ENCODE measurements at regions not wholly inside any gene's neighbourhood (a gene's known extent, or its start where the extent isn't known, plus 50 kb on each side); places are given as distances from the start of the nearest gene placed in this dataset.

DNA sequence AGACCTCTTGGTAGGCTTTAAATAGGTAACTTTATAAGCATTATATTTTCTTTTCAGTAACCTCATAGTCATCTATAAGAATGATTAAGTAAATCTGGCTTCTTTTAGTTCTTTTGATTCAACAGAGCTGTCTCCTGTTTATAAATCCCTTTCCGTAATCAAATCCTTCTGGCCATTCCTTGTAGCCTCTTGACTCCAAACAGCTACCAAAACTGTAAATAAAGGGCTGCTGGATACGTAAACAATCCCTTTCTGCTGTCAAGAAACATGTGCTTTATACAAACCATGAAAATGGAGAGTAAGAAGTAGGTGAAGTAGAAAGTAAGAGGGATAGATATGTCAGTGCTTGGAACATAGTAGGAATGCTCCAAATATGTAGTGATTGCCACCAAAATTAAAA is 183.2 kb upstream of the CASK start (continued):
- TF ChIP-seq, protein P1, sequence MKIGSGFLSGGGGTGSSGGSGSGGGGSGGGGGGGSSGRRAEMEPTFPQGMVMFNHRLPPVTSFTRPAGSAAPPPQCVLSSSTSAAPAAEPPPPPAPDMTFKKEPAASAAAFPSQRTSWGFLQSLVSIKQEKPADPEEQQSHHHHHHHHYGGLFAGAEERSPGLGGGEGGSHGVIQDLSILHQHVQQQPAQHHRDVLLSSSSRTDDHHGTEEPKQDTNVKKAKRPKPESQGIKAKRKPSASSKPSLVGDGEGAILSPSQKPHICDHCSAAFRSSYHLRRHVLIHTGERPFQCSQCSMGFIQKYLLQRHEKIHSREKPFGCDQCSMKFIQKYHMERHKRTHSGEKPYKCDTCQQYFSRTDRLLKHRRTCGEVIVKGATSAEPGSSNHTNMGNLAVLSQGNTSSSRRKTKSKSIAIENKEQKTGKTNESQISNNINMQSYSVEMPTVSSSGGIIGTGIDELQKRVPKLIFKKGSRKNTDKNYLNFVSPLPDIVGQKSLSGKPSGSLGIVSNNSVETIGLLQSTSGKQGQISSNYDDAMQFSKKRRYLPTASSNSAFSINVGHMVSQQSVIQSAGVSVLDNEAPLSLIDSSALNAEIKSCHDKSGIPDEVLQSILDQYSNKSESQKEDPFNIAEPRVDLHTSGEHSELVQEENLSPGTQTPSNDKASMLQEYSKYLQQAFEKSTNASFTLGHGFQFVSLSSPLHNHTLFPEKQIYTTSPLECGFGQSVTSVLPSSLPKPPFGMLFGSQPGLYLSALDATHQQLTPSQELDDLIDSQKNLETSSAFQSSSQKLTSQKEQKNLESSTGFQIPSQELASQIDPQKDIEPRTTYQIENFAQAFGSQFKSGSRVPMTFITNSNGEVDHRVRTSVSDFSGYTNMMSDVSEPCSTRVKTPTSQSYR (CRISPR knock-in tag; IDR thresholded peaks at IDR 0.05): no peak
- TF ChIP-seq, protein P2, sequence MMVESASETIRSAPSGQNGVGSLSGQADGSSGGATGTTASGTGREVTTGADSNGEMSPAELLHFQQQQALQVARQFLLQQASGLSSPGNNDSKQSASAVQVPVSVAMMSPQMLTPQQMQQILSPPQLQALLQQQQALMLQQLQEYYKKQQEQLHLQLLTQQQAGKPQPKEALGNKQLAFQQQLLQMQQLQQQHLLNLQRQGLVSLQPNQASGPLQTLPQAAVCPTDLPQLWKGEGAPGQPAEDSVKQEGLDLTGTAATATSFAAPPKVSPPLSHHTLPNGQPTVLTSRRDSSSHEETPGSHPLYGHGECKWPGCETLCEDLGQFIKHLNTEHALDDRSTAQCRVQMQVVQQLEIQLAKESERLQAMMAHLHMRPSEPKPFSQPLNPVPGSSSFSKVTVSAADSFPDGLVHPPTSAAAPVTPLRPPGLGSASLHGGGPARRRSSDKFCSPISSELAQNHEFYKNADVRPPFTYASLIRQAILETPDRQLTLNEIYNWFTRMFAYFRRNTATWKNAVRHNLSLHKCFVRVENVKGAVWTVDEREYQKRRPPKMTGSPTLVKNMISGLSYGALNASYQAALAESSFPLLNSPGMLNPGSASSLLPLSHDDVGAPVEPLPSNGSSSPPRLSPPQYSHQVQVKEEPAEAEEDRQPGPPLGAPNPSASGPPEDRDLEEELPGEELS (CRISPR knock-in tag; IDR thresholded peaks at IDR 0.05): no peak
- TF ChIP-seq, protein P3, sequence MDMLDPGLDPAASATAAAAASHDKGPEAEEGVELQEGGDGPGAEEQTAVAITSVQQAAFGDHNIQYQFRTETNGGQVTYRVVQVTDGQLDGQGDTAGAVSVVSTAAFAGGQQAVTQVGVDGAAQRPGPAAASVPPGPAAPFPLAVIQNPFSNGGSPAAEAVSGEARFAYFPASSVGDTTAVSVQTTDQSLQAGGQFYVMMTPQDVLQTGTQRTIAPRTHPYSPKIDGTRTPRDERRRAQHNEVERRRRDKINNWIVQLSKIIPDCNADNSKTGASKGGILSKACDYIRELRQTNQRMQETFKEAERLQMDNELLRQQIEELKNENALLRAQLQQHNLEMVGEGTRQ (CRISPR knock-in tag; IDR thresholded peaks at IDR 0.05): no peak
- TF ChIP-seq NFE2L1 (CRISPR knock-in tag; IDR thresholded peaks at IDR 0.05) (no peak), ATF1 (CRISPR knock-in tag; IDR thresholded peaks at IDR 0.05) (no peak), ESRRA (CRISPR knock-in tag; IDR thresholded peaks at IDR 0.05; ENCODE audit: borderline replicate concordance) (no peak)
- TF ChIP-seq, protein P4, sequence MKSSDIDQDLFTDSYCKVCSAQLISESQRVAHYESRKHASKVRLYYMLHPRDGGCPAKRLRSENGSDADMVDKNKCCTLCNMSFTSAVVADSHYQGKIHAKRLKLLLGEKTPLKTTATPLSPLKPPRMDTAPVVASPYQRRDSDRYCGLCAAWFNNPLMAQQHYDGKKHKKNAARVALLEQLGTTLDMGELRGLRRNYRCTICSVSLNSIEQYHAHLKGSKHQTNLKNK (CRISPR knock-in tag; IDR thresholded peaks at IDR 0.05): no peak
- TF ChIP-seq, protein P5, sequence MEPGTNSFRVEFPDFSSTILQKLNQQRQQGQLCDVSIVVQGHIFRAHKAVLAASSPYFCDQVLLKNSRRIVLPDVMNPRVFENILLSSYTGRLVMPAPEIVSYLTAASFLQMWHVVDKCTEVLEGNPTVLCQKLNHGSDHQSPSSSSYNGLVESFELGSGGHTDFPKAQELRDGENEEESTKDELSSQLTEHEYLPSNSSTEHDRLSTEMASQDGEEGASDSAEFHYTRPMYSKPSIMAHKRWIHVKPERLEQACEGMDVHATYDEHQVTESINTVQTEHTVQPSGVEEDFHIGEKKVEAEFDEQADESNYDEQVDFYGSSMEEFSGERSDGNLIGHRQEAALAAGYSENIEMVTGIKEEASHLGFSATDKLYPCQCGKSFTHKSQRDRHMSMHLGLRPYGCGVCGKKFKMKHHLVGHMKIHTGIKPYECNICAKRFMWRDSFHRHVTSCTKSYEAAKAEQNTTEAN (CRISPR knock-in tag; IDR thresholded peaks at IDR 0.05): no peak

DNA sequence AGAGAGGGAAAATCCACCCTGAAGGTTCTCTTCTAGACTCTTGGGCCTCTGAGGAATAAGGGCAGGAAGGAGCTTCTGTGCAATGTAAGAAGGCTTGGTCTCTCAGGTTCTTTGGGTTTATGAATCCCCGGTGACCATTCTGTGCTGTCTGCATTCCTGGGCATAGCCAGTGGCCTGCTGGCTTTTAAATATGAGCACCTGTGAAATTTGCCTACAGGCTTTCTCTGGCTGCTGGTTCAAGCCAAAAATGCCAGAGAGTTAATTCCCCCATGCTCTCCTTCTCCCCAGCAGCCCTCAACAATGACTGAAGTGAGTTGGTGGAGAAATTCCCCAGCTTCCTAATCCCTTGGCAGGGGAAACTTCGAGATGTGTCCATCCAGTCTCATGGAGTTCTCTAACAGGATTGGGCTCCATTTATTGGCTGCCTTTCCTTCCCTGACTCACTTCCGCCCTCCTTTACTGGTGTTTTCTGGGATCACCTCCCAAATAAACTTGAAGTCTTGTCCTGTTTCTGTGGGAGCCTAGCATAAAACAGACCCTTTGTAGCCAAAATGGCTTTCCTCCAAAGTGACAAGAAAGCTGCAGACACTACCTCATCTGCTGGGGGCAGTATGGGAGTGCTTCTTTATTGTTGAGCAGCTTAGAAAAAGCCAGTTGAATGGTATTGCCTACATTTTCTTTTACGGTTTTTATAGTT is 179.4 kb upstream of the CASK start:
- H3K4me3 Mint-ChIP-seq: no peak overlapping the region
- H3K4me1 Mint-ChIP-seq: peaks cover 8% of the 10 kb centered on the region
- ChIA-PET POLR2A (no interaction called here), CTCF (no interaction called here)
- H3K27me3 Mint-ChIP-seq (ENCODE audit: low read depth): no peaks in the 10 kb centered on the region
- no peak overlapping the region for H3K27ac Mint-ChIP-seq
- DNase-seq (ENCODE audit: low spot score) (no peak), ATAC-seq (no peak)
- no peaks in the 10 kb centered on the region for H3K9me3 Mint-ChIP-seq
- no peaks in the 10 kb centered on the region for H3K36me3 Mint-ChIP-seq
- TF ChIP-seq, protein P6, sequence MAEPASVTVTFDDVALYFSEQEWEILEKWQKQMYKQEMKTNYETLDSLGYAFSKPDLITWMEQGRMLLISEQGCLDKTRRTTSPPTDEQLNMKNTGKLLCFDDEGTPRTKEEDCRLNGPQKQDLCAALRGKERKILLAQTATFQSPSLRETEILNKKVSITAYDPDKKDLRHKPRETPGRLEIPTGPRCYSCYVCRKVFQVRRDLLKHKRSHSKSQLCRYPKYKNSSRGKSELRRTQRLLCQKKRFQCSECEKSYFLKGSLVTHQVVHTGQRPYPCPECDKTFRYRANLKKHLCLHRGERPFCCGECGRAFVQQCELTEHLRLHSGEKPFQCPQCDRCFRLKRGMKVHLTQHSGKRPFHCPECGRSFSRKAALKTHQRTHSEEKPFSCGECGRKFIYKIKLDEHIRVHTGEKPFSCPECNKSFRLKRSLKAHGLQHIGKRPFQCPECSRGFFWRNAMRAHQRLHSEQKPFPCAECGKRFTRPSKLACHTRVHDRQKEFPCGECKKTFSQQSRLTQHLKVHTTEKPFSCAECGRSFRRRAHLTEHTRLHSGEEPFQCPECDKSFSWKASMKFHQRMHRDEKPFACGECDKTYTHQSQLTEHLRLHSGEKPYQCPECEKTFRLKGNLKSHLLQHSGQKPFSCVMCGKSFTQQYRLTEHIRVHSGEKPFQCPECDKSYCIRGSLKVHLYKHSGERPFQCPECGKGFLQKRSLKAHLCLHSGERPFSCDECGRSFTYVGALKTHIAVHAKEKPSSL (CRISPR knock-in tag; conservative IDR thresholded peaks at IDR 0.05): no peak
- TF ChIP-seq, protein P2 (CRISPR knock-in tag; IDR thresholded peaks at IDR 0.05): no peak
- TF ChIP-seq, protein P7, sequence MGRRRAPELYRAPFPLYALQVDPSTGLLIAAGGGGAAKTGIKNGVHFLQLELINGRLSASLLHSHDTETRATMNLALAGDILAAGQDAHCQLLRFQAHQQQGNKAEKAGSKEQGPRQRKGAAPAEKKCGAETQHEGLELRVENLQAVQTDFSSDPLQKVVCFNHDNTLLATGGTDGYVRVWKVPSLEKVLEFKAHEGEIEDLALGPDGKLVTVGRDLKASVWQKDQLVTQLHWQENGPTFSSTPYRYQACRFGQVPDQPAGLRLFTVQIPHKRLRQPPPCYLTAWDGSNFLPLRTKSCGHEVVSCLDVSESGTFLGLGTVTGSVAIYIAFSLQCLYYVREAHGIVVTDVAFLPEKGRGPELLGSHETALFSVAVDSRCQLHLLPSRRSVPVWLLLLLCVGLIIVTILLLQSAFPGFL (CRISPR knock-in tag; IDR thresholded peaks at IDR 0.05; ENCODE audit: borderline replicate concordance): no peak
- TF ChIP-seq, protein P8, sequence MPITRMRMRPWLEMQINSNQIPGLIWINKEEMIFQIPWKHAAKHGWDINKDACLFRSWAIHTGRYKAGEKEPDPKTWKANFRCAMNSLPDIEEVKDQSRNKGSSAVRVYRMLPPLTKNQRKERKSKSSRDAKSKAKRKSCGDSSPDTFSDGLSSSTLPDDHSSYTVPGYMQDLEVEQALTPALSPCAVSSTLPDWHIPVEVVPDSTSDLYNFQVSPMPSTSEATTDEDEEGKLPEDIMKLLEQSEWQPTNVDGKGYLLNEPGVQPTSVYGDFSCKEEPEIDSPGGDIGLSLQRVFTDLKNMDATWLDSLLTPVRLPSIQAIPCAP (CRISPR knock-in tag; IDR thresholded peaks at IDR 0.05): no peak
- TF ChIP-seq, protein P1 (CRISPR knock-in tag; IDR thresholded peaks at IDR 0.05): no peak
- no peak for TF ChIP-seq FOXK1 (CRISPR knock-in tag; IDR thresholded peaks at IDR 0.05)
- TF ChIP-seq, protein P9, sequence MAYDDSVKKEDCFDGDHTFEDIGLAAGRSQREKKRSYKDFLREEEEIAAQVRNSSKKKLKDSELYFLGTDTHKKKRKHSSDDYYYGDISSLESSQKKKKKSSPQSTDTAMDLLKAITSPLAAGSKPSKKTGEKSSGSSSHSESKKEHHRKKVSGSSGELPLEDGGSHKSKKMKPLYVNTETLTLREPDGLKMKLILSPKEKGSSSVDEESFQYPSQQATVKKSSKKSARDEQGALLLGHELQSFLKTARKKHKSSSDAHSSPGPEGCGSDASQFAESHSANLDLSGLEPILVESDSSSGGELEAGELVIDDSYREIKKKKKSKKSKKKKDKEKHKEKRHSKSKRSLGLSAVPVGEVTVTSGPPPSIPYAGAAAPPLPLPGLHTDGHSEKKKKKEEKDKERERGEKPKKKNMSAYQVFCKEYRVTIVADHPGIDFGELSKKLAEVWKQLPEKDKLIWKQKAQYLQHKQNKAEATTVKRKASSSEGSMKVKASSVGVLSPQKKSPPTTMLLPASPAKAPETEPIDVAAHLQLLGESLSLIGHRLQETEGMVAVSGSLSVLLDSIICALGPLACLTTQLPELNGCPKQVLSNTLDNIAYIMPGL (CRISPR knock-in tag; IDR thresholded peaks at IDR 0.05): no peak
